Mucosa of descending colon (tissue), 3 donors: ENCODE measurements at regions not wholly inside any gene's neighbourhood (a gene's known extent, or its start where the extent isn't known, plus 50 kb on each side); places are given as distances from the start of the nearest gene placed in this dataset.

Source experiments
- ATAC-seq: fragments of 200-7000 bp; cut with Tn5 transposase; one replicate; pipeline ENCODE4 v1.9.1; 2020; ENCODE audit warnings: mild to moderate bottlenecking, moderate library complexity
- DNase-seq, 3 donors: peaks; one replicate each; pipeline ENCODE4 v3.0.0-alpha.2; 2020
- H3K36me3 ChIP-seq: fragments of 200-600 bp; one replicate; pipeline ENCODE4 v1.8.0; 2021; ENCODE audit warnings: low read depth, mild to moderate bottlenecking
- H3K4me1 ChIP-seq: fragments of 200-600 bp; one replicate; pipeline ENCODE4 v1.8.0; 2021; ENCODE audit warnings: low read depth, mild to moderate bottlenecking
- H3K4me3 ChIP-seq: fragments of 200-600 bp; one replicate; pipeline ENCODE4 v1.8.0; 2021; ENCODE audit warnings: mild to moderate bottlenecking
- H3K9me3 ChIP-seq: fragments of 200-600 bp; one replicate; pipeline ENCODE4 v1.8.0; 2021; ENCODE audit warnings: mild to moderate bottlenecking
- intact Hi-C, 2 donors: fragments of 100-400 bp; cut with DNase I in 1 of 2; cut with micrococcal nuclease in 1 of 2; formaldehyde crosslinking; loops; one replicate each; pipeline versions ENCODE4 v1.11.0 to v1.11.1; 2022; cut with DNase I, micrococcal nuclease
- TF ChIP-seq, protein P1 (sequence below): fragments of 200-600 bp; IDR thresholded peaks from one replicate; pipeline ENCODE4 v1.8.0; 2022; ENCODE audit warnings: antibody characterized with exemption, mild to moderate bottlenecking
- donor health status: DM: no; HTN: no; CAD: no; lungs with moderate emphysema.
- donor health status: DM: no; HTN: no; CAD: no.
- donor health status: DM: no; HTN: yes; CAD: no.

DNA sequence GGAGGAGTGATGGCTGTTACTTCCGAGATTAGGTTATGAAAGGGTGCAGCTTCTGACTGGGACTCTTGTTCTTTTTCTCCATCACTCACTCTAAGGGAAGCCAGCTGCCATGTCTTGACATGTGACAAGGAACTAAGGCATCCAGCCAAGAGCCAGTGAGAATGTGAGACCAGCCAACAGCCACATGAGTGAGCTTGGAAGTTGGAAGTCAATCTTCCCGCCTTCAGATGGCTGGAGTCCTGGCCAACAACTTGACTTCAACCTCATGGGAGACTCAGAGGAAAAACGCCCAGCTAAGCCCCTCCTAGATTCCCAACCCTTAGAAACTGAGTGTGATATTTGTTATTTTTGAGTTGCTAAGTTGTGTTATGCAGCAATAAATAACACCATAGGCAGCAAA lies 201.1 kb downstream of the SNX18 start:
- Histone ChIP-seq H3K9me3 (no peaks in the 10 kb centered on the region), H3K4me3 (no peak overlapping the region), H3K36me3 (no peaks in the 10 kb centered on the region), H3K4me1 (no peaks in the 10 kb centered on the region)
- DNase-seq: peak in 1 of 3 donors; percentile 23
- no peak for ATAC-seq
- TF ChIP-seq, protein P1, sequence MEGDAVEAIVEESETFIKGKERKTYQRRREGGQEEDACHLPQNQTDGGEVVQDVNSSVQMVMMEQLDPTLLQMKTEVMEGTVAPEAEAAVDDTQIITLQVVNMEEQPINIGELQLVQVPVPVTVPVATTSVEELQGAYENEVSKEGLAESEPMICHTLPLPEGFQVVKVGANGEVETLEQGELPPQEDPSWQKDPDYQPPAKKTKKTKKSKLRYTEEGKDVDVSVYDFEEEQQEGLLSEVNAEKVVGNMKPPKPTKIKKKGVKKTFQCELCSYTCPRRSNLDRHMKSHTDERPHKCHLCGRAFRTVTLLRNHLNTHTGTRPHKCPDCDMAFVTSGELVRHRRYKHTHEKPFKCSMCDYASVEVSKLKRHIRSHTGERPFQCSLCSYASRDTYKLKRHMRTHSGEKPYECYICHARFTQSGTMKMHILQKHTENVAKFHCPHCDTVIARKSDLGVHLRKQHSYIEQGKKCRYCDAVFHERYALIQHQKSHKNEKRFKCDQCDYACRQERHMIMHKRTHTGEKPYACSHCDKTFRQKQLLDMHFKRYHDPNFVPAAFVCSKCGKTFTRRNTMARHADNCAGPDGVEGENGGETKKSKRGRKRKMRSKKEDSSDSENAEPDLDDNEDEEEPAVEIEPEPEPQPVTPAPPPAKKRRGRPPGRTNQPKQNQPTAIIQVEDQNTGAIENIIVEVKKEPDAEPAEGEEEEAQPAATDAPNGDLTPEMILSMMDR: no peak
- intact Hi-C loops: no loop called here

DNA sequence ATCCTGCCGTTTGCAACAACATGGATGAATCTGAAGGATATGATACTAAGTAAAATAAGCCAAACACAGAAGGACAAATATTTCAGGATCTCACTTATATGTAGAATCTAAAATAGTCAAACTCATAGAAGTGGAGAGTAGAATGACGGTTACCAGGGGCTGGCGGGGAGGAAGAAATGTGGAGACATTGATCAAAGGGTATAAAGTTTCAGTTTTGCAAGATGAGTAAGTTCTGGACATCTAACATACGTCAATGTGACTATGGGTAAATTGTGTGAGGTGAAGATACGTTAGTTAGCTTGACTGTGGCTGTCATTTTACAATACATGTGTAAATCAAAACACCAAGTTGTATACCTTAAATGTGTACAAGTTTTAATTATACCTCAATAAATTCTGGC lies 200.3 kb downstream of the SNX18 start:
- Histone ChIP-seq H3K9me3 (no peaks in the 10 kb centered on the region), H3K4me3 (no peak overlapping the region), H3K4me1 (no peaks in the 10 kb centered on the region), H3K36me3 (no peaks in the 10 kb centered on the region)
- TF ChIP-seq, protein P1: no peak
- no peak for DNase-seq
- intact Hi-C loops: no loop called here
- ATAC-seq: no peak

DNA sequence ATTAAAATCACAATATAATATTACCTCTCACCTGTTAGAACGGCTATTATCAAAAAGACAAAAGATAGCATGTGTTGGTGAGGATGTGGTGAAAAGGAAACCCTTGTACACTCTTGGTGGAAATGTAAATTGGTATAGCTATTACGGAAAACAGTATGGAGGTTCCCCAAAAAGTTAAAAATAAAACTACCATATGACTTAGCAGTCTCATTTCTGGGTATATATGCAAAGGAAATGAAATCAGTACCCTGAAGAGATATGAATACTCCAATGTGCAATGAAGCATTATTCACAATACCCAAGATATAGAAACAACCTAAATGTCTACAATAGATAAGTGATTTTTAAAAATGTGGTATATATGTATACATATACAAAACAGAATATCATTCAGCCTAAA lies 199.9 kb downstream of the SNX18 start:
- H3K4me1 ChIP-seq: no peaks in the 10 kb centered on the region
- DNase-seq (no peak), ATAC-seq (no peak)
- TF ChIP-seq, protein P1: no peak
- no peaks in the 10 kb centered on the region for H3K36me3 ChIP-seq
- H3K9me3 ChIP-seq: no peaks in the 10 kb centered on the region
- no peak overlapping the region for H3K4me3 ChIP-seq
- intact Hi-C loops: no loop called here

DNA sequence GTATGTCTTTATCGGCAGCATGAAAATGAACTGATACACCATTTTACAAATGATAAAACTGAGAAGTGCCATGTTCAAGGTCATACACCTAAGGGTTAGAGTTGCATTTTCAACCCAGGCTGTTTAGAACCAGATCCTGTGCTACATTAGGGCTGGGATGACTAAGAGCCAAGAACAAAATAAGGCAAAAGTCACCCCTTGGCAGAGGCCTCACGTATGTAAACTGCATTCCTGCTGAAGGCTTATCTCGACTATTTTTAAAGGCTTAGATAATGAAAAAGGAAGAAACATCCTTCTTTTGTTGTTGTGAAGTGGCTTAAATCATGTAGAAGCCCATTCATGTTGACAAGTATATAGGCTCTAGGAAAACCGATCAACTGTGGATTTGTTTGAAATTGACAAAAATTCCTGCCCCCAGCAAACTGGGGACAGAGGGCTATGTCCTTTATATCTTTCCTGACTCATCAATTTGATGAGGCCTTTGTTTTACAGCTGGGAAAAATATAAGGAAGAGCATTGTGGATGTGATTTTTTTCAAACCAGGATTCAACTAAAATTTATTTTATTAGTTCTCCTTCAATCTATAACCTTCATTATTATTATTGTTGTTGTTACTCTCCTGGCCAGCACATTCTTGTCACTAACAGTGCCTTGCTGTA lies 196.5 kb downstream of the SNX18 start:
- intact Hi-C loops: no loop called here

DNA sequence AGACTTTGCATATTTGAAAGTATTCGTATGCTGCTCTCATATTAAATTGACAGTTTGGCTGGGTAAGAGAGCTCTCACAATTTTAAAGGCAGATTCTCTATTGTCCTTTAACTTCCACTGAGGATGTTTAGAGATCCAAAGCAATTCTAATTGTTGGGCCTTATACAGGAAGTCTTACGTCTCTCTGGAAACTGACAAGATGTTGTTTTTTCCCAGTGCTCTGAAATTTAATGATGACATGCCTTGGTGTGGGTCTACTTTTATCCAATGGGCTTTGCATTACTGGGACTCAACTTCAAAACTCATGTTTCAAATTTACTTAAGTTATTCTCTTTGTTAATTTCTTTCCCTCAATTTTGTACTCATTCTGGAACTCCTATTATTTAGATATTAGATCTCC lies 191.5 kb downstream of the SNX18 start:
- H3K9me3 ChIP-seq: no peaks in the 10 kb centered on the region
- TF ChIP-seq, protein P1: no peak
- H3K36me3 ChIP-seq: no peaks in the 10 kb centered on the region
- ATAC-seq: no peak
- DNase-seq: no peak
- H3K4me3 ChIP-seq: no peak overlapping the region
- intact Hi-C loops: no loop called here
- H3K4me1 ChIP-seq: no peaks in the 10 kb centered on the region

More for the DNA sequence above, 196.5 kb downstream of the SNX18 start:
- ATAC-seq: no peak
- no peak for DNase-seq
- Histone ChIP-seq H3K36me3 (no peaks in the 10 kb centered on the region), H3K9me3 (no peaks in the 10 kb centered on the region), H3K4me1 (no peaks in the 10 kb centered on the region), H3K4me3 (no peak overlapping the region)
- TF ChIP-seq, protein P1: no peak

DNA sequence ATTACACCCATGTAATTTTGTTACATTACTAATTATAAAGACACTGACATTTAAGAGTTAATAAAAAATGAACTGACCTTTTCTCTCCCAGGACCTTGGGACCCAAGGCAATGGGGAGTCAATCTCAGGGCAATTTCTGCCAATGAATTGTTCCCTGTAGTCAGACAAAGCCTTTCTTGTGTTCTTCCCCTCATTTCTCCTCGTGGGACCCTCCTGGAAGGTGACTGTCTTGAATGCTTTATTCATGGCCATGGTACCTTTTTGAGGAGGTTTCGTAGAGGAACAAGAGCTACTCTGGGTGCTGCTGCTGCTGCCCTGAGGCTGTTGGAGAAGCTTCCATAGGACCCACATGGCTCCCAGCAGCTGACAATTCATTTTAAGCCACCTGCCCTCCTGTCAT lies 190.3 kb downstream of the SNX18 start:
- Histone ChIP-seq H3K36me3 (no peaks in the 10 kb centered on the region), H3K4me3 (no peak overlapping the region), H3K9me3 (no peaks in the 10 kb centered on the region), H3K4me1 (no peaks in the 10 kb centered on the region)
- TF ChIP-seq, protein P1: no peak
- intact Hi-C loops: no loop called here
- DNase-seq (no peak), ATAC-seq (no peak)
